ENCODE measurements at regions not wholly inside any gene's neighbourhood (a gene's known extent, or its start where the extent isn't known, plus 50 kb on each side); places are given as distances from the start of the nearest gene placed in this dataset.

GRCh38 chr6:99104218-99104617 is 156.5 kb upstream of the FBXL4 start:
- TF ChIP-seq POLR2AphosphoS5 (IDR thresholded peaks at IDR 0.05) = no peak
- TF ChIP-seq CTCF (IDR thresholded peaks at IDR 0.05) = no peak

Measured in breast epithelium (tissue), 3 donors.